ENCODE measurements at regions not wholly inside any gene's neighbourhood (a gene's known extent, or its start where the extent isn't known, plus 50 kb on each side); places are given as distances from the start of the nearest gene placed in this dataset.

DNA sequence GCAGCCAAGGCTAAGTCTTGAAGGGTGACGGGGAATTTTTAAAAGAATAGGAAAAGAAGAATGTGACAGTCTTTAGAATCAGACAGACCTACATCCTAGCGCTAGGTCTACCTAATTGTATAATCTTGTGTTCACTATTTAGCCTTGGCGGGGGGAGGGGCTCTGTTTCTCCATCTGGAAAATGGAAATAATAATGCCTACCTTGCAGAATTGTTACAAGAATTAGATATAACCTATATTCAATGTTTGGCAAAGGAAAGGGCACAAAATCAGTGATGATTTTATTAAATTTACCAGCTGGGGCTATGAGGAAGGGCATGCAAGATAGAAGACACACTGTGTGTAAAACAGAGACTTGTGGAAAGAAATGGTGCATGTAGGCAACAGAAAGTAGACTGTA lies 154.8 kb downstream of the ZBTB18 start:
- TF ChIP-seq, protein P1, sequence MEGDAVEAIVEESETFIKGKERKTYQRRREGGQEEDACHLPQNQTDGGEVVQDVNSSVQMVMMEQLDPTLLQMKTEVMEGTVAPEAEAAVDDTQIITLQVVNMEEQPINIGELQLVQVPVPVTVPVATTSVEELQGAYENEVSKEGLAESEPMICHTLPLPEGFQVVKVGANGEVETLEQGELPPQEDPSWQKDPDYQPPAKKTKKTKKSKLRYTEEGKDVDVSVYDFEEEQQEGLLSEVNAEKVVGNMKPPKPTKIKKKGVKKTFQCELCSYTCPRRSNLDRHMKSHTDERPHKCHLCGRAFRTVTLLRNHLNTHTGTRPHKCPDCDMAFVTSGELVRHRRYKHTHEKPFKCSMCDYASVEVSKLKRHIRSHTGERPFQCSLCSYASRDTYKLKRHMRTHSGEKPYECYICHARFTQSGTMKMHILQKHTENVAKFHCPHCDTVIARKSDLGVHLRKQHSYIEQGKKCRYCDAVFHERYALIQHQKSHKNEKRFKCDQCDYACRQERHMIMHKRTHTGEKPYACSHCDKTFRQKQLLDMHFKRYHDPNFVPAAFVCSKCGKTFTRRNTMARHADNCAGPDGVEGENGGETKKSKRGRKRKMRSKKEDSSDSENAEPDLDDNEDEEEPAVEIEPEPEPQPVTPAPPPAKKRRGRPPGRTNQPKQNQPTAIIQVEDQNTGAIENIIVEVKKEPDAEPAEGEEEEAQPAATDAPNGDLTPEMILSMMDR (conservative IDR thresholded peaks at IDR 0.05; ENCODE audit: low read depth, low read length) = no peak
- no peak for TF ChIP-seq EZH2phosphoT487 (IDR thresholded peaks at IDR 0.05; ENCODE audit: borderline replicate concordance, low read length)

All from PC-3 (cell line).